Hepatocyte (in vitro differentiated cells): ENCODE measurements at regions not wholly inside any gene's neighbourhood (a gene's known extent, or its start where the extent isn't known, plus 50 kb on each side); places are given as distances from the start of the nearest gene placed in this dataset.

Experiments used
- DNase-seq: peaks from one replicate; pipeline ENCODE4 v3.0.0-alpha.2; 2016; ENCODE audit warnings: low spot score
- H2AFZ ChIP-seq: fragments of 200-600 bp; sonication (generic); 2 replicates; pipeline ENCODE4 v1.6.0; 2016; ENCODE audit warnings: antibody characterized with exemption, mild to moderate bottlenecking
- H3K27ac ChIP-seq: fragments of 200-600 bp; sonication (generic); 2 replicates; pipeline ENCODE4 v1.5.1; 2016; ENCODE audit warnings: mild to moderate bottlenecking
- H3K27me3 ChIP-seq: fragments of 200-600 bp; sonication (generic); 2 replicates; pipeline ENCODE4 v1.6.1; 2016
- H3K36me3 ChIP-seq: fragments of 200-600 bp; sonication (generic); replicated peaks from 2 replicates; pipeline ENCODE4 v1.5.1; 2016; ENCODE audit warnings: low read depth; ENCODE audit not compliant: insufficient read depth
- H3K4me1 ChIP-seq: fragments of 200-600 bp; sonication (generic); 2 replicates; pipeline ENCODE4 v1.5.1; 2016; ENCODE audit warnings: mild to moderate bottlenecking, moderate library complexity; ENCODE audit not compliant: insufficient read depth
- H3K4me2 ChIP-seq: fragments of 200-600 bp; sonication (generic); 2 replicates; pipeline ENCODE4 v1.6.0; 2016
- H3K4me3 ChIP-seq: fragments of 200-600 bp; sonication (generic); 2 replicates; pipeline ENCODE4 v1.5.1; 2016; ENCODE audit warnings: mild to moderate bottlenecking
- H3K79me2 ChIP-seq: fragments of 200-600 bp; sonication (generic); 2 replicates; pipeline ENCODE4 v1.6.0; 2017; ENCODE audit warnings: mild to moderate bottlenecking
- H3K9me2 ChIP-seq: fragments of 200-600 bp; sonication (generic); replicated peaks from 2 replicates; pipeline ENCODE4 v1.6.0; 2017; ENCODE audit warnings: mild to moderate bottlenecking; ENCODE audit not compliant: insufficient read depth
- H3K9me3 ChIP-seq: fragments of 200-600 bp; sonication (generic); 2 replicates; pipeline ENCODE4 v1.5.1; 2016; ENCODE audit warnings: low read depth, mild to moderate bottlenecking
- H4K20me1 ChIP-seq: fragments of 200-600 bp; sonication (generic); 2 replicates; pipeline ENCODE4 v1.6.0; 2016; ENCODE audit warnings: mild to moderate bottlenecking; ENCODE audit not compliant: insufficient read depth, poor library complexity, severe bottlenecking
- EZH2 ChIP-seq: fragments of 200-600 bp; sonication (generic); IDR thresholded peaks from 2 replicates; pipeline ENCODE4 v1.6.1; 2016; ENCODE audit warnings: antibody characterized with exemption, mild to moderate bottlenecking, borderline replicate concordance
- EZH2phosphoT487 ChIP-seq: fragments of 200-600 bp; sonication (generic); IDR thresholded peaks from one replicate; pipeline ENCODE4 v1.6.1; 2018; ENCODE audit warnings: antibody characterized with exemption, mild to moderate bottlenecking, low read depth, moderate library complexity; ENCODE audit not compliant: unreplicated experiment, severe bottlenecking
- WGBS: methylation state at CpG from one replicate; pipeline ENCODE4 v1.1.6; 2016; ENCODE audit warnings: low lambda C conversion rate; ENCODE audit errors: missing lambda C conversion rate; 5-methylcytosine and 5-hydroxymethylcytosine counted together
- TF ChIP-seq, protein P1 (sequence below): fragments of 200-600 bp; sonication (generic); IDR thresholded peaks from 2 replicates; pipeline ENCODE4 v1.5.1; 2016; ENCODE audit warnings: antibody characterized with exemption, mild to moderate bottlenecking; ENCODE audit not compliant: poor library complexity

DNA sequence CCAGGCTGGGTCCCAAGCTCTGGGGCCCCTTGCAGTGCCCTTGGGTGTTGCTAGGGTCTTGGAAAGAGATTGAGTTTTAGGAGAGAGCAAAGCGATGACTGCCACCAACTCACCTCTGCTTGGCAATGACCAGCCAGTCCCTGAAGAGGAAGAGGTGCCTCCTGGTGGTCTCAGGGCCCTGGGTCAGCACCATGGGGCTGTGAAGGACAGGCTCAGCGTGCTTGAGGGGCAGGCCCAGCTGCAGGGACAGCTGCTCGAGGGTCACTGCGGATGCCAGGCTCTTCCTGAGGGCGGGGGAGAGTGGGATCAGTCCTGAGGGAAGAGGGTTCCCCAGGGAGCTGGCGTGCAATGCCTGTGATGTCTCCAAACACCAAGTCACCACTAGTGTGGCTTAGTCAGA, 50.8 kb upstream of the TAGAP start:
- Histone ChIP-seq H3K36me3 (no peaks in the 10 kb centered on the region), H3K27ac (no peak overlapping the region), H3K27me3 (no peaks in the 10 kb centered on the region), H3K79me2 (no peaks in the 10 kb centered on the region), H3K4me3 (no peak overlapping the region), H2AFZ (no peak overlapping the region), H3K9me3 (no peaks in the 10 kb centered on the region), H3K4me2 (no peak overlapping the region), H3K9me2 (no peaks in the 10 kb centered on the region), H3K4me1 (peaks cover 4% of the 10 kb centered on the region), H4K20me1 (no peaks in the 10 kb centered on the region)
- DNase-seq, result no peak
- 76% methylated on average over 6 of the region's 6 CpGs for WGBS
- TF ChIP-seq, protein P1, sequence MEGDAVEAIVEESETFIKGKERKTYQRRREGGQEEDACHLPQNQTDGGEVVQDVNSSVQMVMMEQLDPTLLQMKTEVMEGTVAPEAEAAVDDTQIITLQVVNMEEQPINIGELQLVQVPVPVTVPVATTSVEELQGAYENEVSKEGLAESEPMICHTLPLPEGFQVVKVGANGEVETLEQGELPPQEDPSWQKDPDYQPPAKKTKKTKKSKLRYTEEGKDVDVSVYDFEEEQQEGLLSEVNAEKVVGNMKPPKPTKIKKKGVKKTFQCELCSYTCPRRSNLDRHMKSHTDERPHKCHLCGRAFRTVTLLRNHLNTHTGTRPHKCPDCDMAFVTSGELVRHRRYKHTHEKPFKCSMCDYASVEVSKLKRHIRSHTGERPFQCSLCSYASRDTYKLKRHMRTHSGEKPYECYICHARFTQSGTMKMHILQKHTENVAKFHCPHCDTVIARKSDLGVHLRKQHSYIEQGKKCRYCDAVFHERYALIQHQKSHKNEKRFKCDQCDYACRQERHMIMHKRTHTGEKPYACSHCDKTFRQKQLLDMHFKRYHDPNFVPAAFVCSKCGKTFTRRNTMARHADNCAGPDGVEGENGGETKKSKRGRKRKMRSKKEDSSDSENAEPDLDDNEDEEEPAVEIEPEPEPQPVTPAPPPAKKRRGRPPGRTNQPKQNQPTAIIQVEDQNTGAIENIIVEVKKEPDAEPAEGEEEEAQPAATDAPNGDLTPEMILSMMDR, result no peak
- no peak for TF ChIP-seq EZH2phosphoT487
- TF ChIP-seq EZH2, result no peak

DNA sequence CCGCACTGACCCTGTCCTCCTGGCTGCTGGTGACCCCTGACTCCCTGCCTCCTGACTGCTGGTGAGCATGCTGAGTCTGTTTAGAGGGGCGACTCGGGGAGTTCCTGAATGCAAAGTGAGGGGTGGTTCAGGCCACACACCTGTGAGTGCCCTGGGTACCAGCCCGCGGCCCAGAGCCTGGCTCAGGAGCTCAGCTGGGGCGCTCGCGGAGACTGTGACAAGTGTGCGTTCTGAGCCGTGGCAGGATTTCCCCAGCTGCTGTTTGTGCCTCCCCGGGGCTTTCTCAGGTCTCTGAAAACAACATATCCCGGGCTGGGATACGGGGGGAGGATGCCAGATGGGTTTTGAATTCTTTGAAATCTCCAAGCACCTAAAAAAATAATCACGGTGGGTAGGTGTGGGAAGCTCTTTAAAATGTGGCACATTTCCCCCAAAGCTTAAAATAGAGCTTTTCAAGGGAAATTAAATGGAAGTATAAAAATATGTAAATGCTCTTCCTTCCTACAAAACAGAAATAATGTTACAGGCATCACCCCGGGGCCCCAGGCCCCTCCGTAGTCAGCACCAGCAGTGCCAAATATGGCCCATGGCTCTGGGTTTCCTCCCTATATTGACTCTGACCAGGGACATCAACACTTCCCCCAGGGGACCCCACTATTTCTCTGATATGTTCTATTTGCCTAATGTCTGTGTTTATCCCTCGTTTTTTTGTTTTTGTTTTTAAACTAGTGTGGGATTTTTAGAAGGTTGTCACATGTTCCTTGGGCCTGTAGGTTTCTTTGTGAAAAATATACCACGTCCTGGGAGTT, 49.9 kb upstream of the TAGAP start:
- Histone ChIP-seq H3K27ac (no peak overlapping the region), H4K20me1 (no peaks in the 10 kb centered on the region), H3K79me2 (no peaks in the 10 kb centered on the region), H2AFZ (no peak overlapping the region), H3K4me3 (no peak overlapping the region), H3K27me3 (no peaks in the 10 kb centered on the region), H3K9me2 (no peaks in the 10 kb centered on the region), H3K36me3 (no peaks in the 10 kb centered on the region), H3K9me3 (no peaks in the 10 kb centered on the region), H3K4me2 (no peak overlapping the region), H3K4me1 (no peaks in the 10 kb centered on the region)
- WGBS, result 77% methylated on average over 18 of the region's 18 CpGs
- TF ChIP-seq, protein P1, result no peak
- TF ChIP-seq EZH2, result no peak
- no peak for TF ChIP-seq EZH2phosphoT487
- DNase-seq, result no peak
